Activated naive CD4-positive, alpha-beta T cell treated with anti-CD3 and anti-CD28 coated beads for 36 hours (primary cell): ENCODE measurements at regions not wholly inside any gene's neighbourhood (a gene's known extent, or its start where the extent isn't known, plus 50 kb on each side); places are given as distances from the start of the nearest gene placed in this dataset.
"Not testable (repeated sequence)": the region's sequence is repeated elsewhere in the genome, so short reads cannot be mapped to it uniquely, and the experiment has no call there.

Experiments
- CTCF ChIA-PET: fragments of 350-600 bp; sonication (Branson Sonifier 250); formaldehyde crosslinking; loops from one replicate; lab custom pipeline; 2021; ENCODE audit warnings: antibody characterized with exemption; lab: Charles Lee
- DNase-seq: peaks from one replicate; pipeline ENCODE4 v3.0.0-alpha.2; 2020
- H3K27ac Mint-ChIP-seq: one replicate; pipeline ENCODE4 v1.8.0; 2021; ENCODE audit warnings: mild to moderate bottlenecking, mixed read lengths
- H3K27me3 Mint-ChIP-seq: one replicate; pipeline ENCODE4 v1.8.0; 2021; ENCODE audit warnings: low read depth, mixed read lengths
- H3K36me3 Mint-ChIP-seq: one replicate; pipeline ENCODE4 v1.8.0; 2021; ENCODE audit warnings: low read depth, mixed read lengths
- H3K4me1 Mint-ChIP-seq: one replicate; pipeline ENCODE4 v1.8.0; 2021; ENCODE audit warnings: low read depth, mixed read lengths
- H3K4me3 Mint-ChIP-seq: one replicate; pipeline ENCODE4 v1.8.0; 2021; ENCODE audit warnings: mild to moderate bottlenecking, moderate library complexity, mixed read lengths
- H3K9me3 Mint-ChIP-seq: one replicate; pipeline ENCODE4 v1.8.0; 2021; ENCODE audit warnings: mixed read lengths
- intact Hi-C: fragments of 100-400 bp; cut with micrococcal nuclease; formaldehyde crosslinking; loops from one replicate; pipeline ENCODE4 v1.15.1; 2023

DNA sequence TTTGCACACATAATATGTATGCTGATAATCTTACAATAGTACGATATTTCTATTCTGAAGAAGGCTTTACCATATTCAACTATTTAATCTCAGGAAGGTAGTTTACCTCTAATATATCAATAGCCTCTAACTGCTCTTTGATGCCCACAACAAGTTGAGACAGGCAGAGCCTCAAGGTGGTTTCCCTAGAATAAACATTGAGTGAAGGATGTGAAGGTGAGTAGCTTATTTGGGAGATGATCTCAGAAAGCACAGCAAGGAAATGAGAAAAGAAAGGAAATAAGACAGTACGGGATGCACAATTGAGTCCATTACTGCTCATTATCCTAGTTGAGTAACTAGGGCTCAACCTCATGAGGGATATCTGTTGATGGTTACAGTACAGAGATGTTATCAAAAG, 638.4 kb downstream of the MAFB start:
- H3K27ac Mint-ChIP-seq: no peak overlapping the region
- no peaks in the 10 kb centered on the region for H3K9me3 Mint-ChIP-seq
- H3K36me3 Mint-ChIP-seq: no peaks in the 10 kb centered on the region
- intact Hi-C loops: no loop called here
- CTCF ChIA-PET: no interaction called here
- H3K4me1 Mint-ChIP-seq: no peaks in the 10 kb centered on the region
- no peak overlapping the region for H3K4me3 Mint-ChIP-seq
- DNase-seq: no peak
- H3K27me3 Mint-ChIP-seq: no peaks in the 10 kb centered on the region

DNA sequence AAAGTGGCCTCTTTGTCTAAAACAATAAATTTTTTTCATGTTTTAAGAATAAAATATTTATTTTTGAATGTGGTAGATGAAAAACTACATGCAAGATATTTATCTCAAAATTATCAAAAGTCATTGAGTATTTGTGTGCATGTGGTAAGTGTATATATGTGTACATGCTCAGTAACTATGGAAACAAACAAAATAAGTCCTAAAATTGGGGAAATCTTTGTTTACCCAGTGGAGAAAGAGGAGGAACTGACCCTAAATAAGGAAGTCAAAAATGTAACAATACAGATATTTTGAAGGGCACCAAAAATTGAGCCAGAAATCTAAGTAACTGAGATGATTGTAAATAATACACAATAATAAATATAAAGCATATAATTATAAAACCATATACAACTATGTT, 639.2 kb downstream of the MAFB start:
- Mint-ChIP-seq H3K4me3 (no peak overlapping the region), H3K9me3 (no peaks in the 10 kb centered on the region), H3K36me3 (no peaks in the 10 kb centered on the region), H3K27ac (no peak overlapping the region), H3K4me1 (no peaks in the 10 kb centered on the region), H3K27me3 (no peaks in the 10 kb centered on the region)
- no peak for DNase-seq
- intact Hi-C loops: no loop called here
- CTCF ChIA-PET: no interaction called here

GRCh38 chr20:40046703-40047102, 642.3 kb downstream of the MAFB start:
- DNase-seq: no peak
- H3K4me1 Mint-ChIP-seq: no peaks in the 10 kb centered on the region
- H3K36me3 Mint-ChIP-seq: no peaks in the 10 kb centered on the region
- CTCF ChIA-PET: no interaction called here
- intact Hi-C loops: no loop called here
- no peaks in the 10 kb centered on the region for H3K27me3 Mint-ChIP-seq
- no peak overlapping the region for H3K27ac Mint-ChIP-seq
- no peak overlapping the region for H3K4me3 Mint-ChIP-seq
- no peaks in the 10 kb centered on the region for H3K9me3 Mint-ChIP-seq

GRCh38 chr20:40037511-40037910, 651.5 kb downstream of the MAFB start:
- intact Hi-C loops: no loop called here
- H3K4me1 Mint-ChIP-seq: no peaks in the 10 kb centered on the region
- CTCF ChIA-PET: no interaction called here

GRCh38 chr20:40029589-40029988, 659.4 kb downstream of the MAFB start:
- H3K4me1 Mint-ChIP-seq: no peaks in the 10 kb centered on the region
- intact Hi-C loops: no loop called here
- H3K27ac Mint-ChIP-seq: no peak overlapping the region
- no peak overlapping the region for H3K4me3 Mint-ChIP-seq
- DNase-seq: no peak
- peaks cover 13% of the 10 kb centered on the region for H3K27me3 Mint-ChIP-seq
- no peaks in the 10 kb centered on the region for H3K9me3 Mint-ChIP-seq
- CTCF ChIA-PET: no interaction called here
- no peaks in the 10 kb centered on the region for H3K36me3 Mint-ChIP-seq

More at GRCh38 chr20:40037511-40037910, 651.5 kb downstream of the MAFB start:
- H3K36me3 Mint-ChIP-seq: no peaks in the 10 kb centered on the region
- no peak overlapping the region for H3K4me3 Mint-ChIP-seq
- peaks cover 5% of the 10 kb centered on the region for H3K27me3 Mint-ChIP-seq
- H3K9me3 Mint-ChIP-seq: no peaks in the 10 kb centered on the region
- no peak overlapping the region for H3K27ac Mint-ChIP-seq
- no peak for DNase-seq

DNA sequence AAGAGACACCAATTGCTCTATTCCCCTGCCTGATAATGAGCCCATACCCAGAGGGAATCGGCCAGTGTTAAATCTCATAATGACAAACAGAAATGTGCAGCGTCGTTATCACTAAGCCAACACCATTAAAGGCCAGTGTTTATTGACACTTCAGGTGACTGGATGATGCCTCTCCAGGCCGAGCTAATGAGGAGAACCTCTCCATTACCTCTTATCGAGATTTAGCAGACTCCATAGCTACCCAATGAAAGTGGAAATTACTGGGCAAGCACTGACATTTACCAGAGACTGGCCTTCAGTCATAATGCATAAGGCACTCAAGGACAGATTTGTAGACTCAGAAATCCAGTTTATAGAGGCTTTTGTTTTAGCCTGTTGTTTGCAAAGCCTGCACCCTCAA, 669.5 kb downstream of the MAFB start:
- Mint-ChIP-seq H3K27me3 (no peaks in the 10 kb centered on the region), H3K27ac (no peak overlapping the region), H3K36me3 (no peaks in the 10 kb centered on the region), H3K4me1 (no peaks in the 10 kb centered on the region), H3K4me3 (no peak overlapping the region), H3K9me3 (no peaks in the 10 kb centered on the region)
- no peak for DNase-seq
- intact Hi-C loops: no loop called here
- CTCF ChIA-PET: no interaction called here

GRCh38 chr20:40017765-40018164, 671.3 kb downstream of the MAFB start:
- no peaks in the 10 kb centered on the region for H3K36me3 Mint-ChIP-seq
- no peaks in the 10 kb centered on the region for H3K9me3 Mint-ChIP-seq
- no peak overlapping the region for H3K27ac Mint-ChIP-seq
- no peaks in the 10 kb centered on the region for H3K4me1 Mint-ChIP-seq
- intact Hi-C loops: no loop called here
- no peaks in the 10 kb centered on the region for H3K27me3 Mint-ChIP-seq
- DNase-seq: no peak
- CTCF ChIA-PET: no interaction called here
- no peak overlapping the region for H3K4me3 Mint-ChIP-seq

- no peaks in the 10 kb centered on the region for H3K9me3 Mint-ChIP-seq
- H3K27me3 Mint-ChIP-seq: no peaks in the 10 kb centered on the region
- H3K4me3 Mint-ChIP-seq: no peak overlapping the region
- H3K4me1 Mint-ChIP-seq: no peaks in the 10 kb centered on the region
- no peak for DNase-seq
- intact Hi-C loops: no loop called here
- CTCF ChIA-PET: no interaction called here
- H3K27ac Mint-ChIP-seq: no peak overlapping the region
- H3K36me3 Mint-ChIP-seq: no peaks in the 10 kb centered on the region
Observed at GRCh38 chr20:40016890-40017289, 672.1 kb downstream of the MAFB start.

GRCh38 chr20:40016392-40016791, 672.6 kb downstream of the MAFB start:
- Mint-ChIP-seq H3K27me3 (no peaks in the 10 kb centered on the region), H3K4me1 (no peaks in the 10 kb centered on the region), H3K27ac (no peak overlapping the region), H3K36me3 (no peaks in the 10 kb centered on the region), H3K4me3 (no peak overlapping the region), H3K9me3 (peaks cover 1% of the 10 kb centered on the region)
- CTCF ChIA-PET: no interaction called here
- intact Hi-C loops: no loop called here
- DNase-seq: no peak

DNA sequence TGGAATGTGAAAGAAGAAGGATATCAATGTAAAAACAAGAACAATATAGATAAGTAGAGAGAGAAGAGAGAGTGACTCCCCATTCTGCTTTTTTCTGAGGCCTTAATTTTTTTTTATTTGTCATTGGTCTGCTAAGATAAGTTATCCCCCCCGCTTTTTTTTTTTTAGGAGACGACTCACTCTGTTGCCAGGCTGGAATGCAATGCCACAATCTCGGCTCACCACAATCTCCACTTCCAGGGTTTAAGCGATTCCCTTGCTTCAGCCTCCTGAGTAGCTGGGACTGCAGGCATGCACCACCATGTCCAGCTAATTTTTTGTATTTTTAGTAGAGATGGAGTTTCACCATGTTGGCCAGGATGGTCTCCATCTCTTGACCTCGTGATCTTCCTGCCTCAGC, 677.0 kb downstream of the MAFB start:
- H3K9me3 Mint-ChIP-seq, intact Hi-C loops, DNase-seq, H3K4me1 Mint-ChIP-seq, H3K27me3 Mint-ChIP-seq, H3K4me3 Mint-ChIP-seq, H3K27ac Mint-ChIP-seq, CTCF ChIA-PET, H3K36me3 Mint-ChIP-seq: not testable (repeated sequence)

DNA sequence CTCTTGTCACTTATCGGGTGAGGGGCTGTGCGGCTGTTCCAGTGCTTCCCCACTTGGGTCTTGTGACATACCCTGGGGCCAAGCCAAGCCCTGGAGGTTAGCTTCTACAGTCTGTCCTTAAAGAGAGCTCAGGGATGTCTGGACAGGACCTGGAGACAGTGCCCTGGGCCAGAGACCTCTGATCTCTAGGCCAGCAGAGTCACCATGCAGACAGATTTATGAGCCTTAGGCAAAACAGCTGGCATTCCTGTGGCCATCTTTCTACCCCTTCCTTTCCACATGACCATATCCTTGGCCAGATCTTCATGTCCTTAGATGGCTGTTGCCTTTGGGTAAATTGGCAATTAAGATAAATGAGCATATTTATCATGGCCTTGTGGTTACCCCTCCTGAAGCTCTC, 678.6 kb downstream of the MAFB start:
- intact Hi-C loops: no loop called here

GRCh38 chr20:40009542-40009941, 679.5 kb downstream of the MAFB start:
- Mint-ChIP-seq H3K4me3 (no peak overlapping the region), H3K27ac (no peak overlapping the region), H3K36me3 (no peaks in the 10 kb centered on the region), H3K27me3 (peaks cover 2% of the 10 kb centered on the region), H3K4me1 (no peaks in the 10 kb centered on the region), H3K9me3 (peaks cover 3% of the 10 kb centered on the region)
- CTCF ChIA-PET: no interaction called here
- intact Hi-C loops: no loop called here
- DNase-seq: no peak

More for the DNA sequence above, 678.6 kb downstream of the MAFB start:
- Mint-ChIP-seq H3K27me3 (peaks cover 2% of the 10 kb centered on the region), H3K27ac (no peak overlapping the region), H3K4me3 (no peak overlapping the region), H3K4me1 (no peaks in the 10 kb centered on the region), H3K36me3 (no peaks in the 10 kb centered on the region), H3K9me3 (peaks cover 3% of the 10 kb centered on the region)
- CTCF ChIA-PET: no interaction called here
- DNase-seq: no peak

DNA sequence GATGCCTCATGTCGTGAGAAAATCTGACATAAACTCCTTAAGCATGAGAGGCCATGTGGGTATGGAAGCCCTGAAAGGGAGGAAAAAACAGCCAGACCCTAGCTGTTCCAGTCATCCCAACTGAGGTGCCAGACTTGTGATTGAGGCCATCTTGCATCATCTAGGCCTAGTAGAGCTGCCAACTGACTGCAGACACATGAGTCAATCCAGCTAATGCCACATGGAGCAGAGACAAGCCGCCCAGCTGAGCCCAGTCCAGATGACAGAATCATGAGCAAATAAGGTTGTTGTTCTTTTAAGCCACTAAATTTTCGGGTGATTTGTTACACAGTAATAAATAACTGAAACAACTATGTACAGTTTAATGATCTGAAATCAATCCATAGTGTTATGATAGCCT, 680.9 kb downstream of the MAFB start:
- no peaks in the 10 kb centered on the region for H3K36me3 Mint-ChIP-seq
- no peaks in the 10 kb centered on the region for H3K4me1 Mint-ChIP-seq
- CTCF ChIA-PET: no interaction called here
- H3K27ac Mint-ChIP-seq: no peak overlapping the region
- DNase-seq: no peak
- no peak overlapping the region for H3K4me3 Mint-ChIP-seq
- intact Hi-C loops: no loop called here
- H3K9me3 Mint-ChIP-seq: peaks cover 3% of the 10 kb centered on the region
- H3K27me3 Mint-ChIP-seq: peaks cover 2% of the 10 kb centered on the region
